Mammary epithelial cell (primary cell): ENCODE measurements at regions not wholly inside any gene's neighbourhood (a gene's known extent, or its start where the extent isn't known, plus 50 kb on each side); places are given as distances from the start of the nearest gene placed in this dataset.

Experiments
- EZH2 ChIP-seq: IDR thresholded peaks from 2 replicates; pipeline ENCODE4 v1.6.1; 2012; ENCODE audit warnings: low read length, inconsistent platforms, borderline replicate concordance
- TF ChIP-seq, protein P1 (sequence below), 2 donors: IDR thresholded peaks in 1 of 2; conservative IDR thresholded peaks in 1 of 2; 2 replicates each; pipeline ENCODE4 v1.5.1; 2011 to 2012; ENCODE audit warnings: inconsistent platforms in 2 of 2, low read length in 2 of 2, mild to moderate bottlenecking in 2 of 2, control low read depth in 1 of 2, low read depth in 1 of 2; ENCODE audit not compliant: insufficient read depth in 1 of 2; ENCODE audit errors: extremely low read depth in 1 of 2

DNA sequence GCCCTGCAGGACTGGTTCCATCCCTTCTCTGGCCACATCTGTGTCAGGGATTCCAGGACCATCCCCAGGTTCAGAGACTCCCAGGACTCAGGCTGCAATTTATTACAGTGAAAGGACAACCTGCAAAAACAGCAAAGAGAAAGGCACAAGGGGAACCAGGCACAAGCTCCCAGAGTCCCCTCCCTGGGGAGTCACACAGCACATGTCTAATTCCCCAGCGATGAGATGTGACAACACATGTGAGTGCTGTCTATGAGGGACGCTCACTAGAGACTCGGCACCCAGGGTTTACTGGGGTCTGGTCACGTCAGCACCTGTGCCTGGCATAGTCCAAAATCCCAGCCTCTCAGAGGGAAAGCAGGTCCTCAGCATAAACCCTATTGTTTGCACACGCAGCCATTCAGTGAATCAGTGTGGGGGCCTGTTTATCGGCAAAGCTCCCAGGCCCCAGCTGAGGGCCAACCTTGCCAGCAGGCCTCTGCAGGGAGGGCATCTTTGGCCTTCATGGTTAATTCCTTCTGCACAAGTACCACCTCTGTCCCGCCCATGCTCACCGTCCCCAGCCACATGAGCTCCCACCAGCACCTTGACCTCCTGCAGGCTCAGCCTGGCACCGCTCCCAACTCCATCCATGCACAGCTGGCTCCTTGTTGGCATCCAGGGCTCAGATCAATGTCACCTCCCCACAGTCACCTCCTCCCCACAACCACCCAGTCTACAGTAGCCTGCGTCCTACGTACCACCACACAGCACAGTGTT lies 198.9 kb upstream of the SFSWAP start:
- TF ChIP-seq, protein P1, sequence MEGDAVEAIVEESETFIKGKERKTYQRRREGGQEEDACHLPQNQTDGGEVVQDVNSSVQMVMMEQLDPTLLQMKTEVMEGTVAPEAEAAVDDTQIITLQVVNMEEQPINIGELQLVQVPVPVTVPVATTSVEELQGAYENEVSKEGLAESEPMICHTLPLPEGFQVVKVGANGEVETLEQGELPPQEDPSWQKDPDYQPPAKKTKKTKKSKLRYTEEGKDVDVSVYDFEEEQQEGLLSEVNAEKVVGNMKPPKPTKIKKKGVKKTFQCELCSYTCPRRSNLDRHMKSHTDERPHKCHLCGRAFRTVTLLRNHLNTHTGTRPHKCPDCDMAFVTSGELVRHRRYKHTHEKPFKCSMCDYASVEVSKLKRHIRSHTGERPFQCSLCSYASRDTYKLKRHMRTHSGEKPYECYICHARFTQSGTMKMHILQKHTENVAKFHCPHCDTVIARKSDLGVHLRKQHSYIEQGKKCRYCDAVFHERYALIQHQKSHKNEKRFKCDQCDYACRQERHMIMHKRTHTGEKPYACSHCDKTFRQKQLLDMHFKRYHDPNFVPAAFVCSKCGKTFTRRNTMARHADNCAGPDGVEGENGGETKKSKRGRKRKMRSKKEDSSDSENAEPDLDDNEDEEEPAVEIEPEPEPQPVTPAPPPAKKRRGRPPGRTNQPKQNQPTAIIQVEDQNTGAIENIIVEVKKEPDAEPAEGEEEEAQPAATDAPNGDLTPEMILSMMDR (conservative IDR thresholded peaks at IDR 0.05 in 1 of 2, IDR thresholded peaks at IDR 0.05 in 1 of 2; ENCODE audit: extremely low read depth in 1 of 2, insufficient read depth in 1 of 2, low read depth in 1 of 2, low read length in 2 of 2): no peak
- TF ChIP-seq EZH2: no peak
